ENCODE measurements at regions not wholly inside any gene's neighbourhood (a gene's known extent, or its start where the extent isn't known, plus 50 kb on each side); places are given as distances from the start of the nearest gene placed in this dataset.

DNA sequence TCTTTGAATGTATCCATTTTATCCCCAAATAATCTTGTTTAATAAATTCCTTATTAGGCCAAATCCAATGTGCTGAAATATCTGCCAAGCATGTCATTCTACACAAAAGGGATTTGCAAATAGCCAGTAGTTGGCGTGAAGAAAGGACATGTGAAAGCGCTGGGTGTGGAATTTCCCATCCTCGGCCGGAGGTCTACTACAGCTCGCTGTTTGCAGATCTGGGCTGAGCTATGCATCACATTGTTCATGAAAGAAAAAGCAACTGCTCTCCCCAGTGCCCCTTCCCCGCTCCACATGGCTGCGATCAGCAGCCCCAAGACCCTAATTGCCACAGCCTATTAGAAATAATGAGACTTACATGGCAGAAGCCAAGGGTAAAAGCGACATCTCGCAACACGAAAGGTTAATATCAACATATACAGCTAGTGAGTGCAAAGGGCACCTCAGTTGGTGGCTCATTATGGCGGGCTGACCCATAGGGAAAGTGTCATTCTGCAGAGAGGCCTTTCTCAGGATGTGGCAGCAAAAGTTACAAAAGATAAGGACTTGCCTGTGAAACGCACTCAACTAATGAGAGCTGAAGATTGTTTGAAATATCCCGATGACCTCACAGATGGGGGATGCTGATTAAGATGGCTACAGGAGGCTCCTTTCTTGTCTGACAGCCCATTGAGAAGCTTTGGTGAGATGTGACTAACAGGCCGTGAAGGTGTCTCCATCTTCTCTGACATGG is 126.9 kb upstream of the CYP1B1 start:
- no peak for DNase-seq

DNA sequence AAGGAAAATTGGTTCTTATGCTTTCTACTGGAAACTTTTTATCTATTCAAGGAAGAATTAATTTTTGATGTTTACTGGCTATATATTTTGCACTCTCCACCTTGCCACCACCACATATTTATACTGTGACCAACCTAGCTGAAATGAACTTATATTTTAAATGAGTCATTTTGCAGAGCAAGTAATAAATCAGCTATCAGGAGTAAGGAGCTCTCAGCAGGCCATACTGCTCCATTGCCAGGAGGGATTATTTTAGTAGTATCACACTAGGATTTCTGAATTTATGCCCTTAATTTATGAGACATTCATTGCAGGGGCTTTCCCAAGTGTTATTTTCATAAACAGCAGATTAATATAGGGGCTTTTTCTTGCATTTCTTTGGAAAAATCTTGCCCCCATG is 125.8 kb upstream of the CYP1B1 start:
- no peak for DNase-seq

DNA sequence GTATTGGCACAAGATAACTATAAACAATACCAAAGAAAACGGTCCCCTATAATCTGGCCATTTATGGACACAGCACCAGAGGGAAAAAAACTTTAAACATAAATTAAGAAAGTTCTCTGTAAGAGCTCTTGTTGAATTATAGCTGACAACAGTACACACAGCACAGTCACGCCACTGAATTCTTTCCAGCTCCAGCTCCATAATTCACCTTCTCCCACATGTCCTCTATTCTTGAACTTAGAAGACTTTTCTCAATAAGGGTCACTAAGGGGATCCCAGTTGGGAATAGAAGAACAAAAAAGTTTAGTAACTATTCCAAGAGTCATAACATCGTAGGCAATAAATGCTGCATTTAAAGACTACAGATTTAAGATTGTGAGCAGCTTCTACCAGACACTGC is 124.6 kb upstream of the CYP1B1 start:
- no peak for DNase-seq

DNA sequence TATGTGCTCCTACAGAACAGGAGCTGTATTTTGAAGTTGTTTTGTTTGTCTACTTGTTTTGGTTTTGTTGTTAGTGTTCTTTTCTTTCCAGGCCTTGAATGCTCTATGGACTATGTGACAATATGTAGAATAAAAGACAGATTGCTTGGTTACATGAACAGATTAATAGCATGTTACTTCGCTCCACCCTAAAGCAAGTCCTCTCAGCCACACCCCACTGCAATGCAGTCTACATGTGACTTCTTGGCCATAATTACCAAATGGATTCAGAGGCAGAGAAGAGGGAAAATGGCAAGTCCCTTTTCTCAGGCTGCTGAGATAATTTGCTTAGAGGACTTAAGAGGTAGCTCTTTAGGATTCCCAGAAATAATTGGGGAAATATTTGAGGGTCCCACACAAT is 123.2 kb upstream of the CYP1B1 start:
- DNase-seq = no peak

DNA sequence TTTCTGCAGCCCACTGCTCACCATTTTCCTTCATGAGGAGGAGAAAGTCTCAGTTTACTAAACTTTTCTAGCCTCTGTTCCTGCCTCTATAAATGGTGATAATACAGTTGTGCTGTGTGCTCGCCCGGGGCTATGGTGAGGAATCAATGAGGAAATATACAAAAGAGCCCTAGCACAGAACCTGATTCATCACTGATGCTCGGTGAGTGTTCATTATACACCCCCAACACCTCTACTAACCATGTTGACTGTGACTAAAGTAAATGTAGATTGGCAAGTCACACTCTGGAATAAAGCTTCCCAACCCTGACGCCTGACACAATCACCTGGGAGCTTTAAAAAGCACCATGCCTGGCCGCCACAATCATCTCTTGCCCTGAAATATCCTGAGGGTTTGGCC is 118.8 kb upstream of the CYP1B1 start:
- no peak for DNase-seq

DNA sequence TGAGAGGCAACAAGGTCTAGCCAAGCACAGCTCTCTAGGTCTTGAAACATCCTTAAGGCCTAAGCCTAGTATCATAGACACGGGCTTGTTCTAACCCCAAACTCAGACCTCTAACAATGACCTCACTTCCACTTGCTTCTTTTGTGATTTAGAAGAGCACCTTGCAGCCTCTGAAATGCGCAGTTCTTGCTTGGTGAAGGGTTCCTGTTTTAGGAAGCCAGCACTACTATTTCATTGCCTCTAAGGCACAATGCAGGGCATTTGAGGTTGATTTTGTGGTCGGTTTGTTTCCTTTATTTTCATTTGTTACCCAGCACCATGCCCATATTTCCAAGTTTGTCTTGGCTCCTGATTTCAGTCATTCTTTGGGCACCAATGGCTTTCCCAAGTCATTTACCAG is 117.0 kb upstream of the CYP1B1 start:
- DNase-seq = no peak

DNA sequence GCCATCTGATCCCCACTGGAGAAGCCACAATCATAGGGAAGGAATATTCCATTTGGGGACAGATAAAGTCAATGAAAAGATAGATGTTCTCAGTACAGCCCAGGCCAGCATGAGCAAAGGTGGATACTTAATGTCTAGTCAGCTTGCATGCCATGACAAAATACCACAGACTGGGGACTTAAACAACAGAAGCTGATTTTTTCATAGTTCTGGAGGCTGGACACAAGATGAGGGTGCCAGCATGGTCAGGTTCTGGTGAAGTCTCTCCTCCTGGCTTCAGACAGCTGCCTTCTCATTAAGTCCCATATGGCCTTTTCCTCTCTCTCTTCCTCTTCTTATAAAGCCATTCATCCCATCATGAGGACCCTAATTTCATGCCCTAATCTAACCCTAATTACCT is 116.1 kb upstream of the CYP1B1 start:
- no peak for DNase-seq

DNA sequence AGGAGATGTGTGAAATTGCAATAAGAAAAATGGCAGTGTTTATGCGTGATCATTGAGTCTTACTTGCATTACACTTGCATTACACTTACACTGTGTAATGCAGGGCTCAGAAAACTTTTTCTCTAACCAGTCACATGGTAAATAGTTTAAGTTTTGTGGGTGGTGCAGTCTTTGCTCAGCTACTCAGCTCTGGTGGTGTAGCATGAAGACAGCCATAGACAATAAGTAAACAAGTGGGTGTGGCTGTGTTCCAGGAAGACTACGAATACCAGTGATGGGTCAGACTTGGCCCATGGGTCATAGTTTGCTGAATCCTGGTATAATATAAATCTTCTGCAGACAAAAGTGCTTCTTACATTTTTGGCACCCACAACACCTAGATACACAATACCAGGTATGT is 115.6 kb upstream of the CYP1B1 start:
- no peak for DNase-seq

DNA sequence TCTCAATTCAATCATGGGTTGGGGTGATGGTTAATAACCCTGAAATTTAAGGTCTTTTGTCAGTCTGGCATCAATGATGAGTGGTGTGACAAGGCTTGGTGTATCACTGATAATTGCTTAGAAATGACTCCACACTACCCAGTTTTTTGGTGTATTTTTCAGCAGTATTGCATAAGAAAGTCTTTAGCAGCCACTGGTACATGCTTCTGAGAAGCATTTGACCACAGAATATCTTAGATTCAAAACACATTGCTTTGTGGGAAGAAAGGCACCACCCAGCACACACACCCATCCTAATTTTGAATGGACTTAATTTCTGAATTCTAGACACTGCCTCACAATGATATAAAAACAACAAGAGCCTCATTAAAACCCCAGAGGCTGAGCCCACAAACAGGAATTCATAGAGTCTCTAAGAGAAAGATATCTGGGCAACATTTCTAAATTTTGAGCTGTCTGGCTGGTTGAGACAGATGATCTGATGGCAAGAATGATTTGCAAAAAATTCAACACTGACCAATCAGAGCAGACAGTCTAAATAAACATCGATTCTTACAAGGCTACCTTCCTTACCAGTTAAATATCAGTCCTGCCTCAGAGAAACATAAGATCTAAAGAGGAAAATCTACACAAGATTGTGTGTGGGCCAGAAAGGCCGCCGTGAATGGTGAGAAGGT is 114.7 kb upstream of the CYP1B1 start:
- DNase-seq = no peak

DNA sequence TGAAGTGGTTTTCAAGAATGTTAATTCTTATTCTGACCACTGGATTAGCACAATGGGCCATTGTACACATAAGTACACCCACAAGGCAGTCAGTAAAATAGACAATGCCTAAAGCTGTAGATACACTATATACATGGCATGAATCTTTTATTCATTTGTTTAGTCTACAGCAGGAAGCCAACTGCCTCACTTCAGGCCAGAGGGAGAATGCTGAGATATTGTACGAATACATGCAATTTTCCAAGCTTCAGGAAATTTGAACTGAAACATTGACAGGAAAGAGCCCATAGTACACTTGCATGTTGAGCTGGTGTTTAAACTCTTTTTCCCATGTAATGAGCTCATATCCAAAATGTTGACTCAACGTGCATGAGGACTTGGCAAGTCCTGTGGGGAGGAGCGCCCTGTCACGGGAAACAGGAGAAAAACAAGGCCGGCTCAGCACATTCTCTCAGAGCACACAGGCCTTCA is 111.6 kb upstream of the CYP1B1 start:
- DNase-seq = no peak

DNA sequence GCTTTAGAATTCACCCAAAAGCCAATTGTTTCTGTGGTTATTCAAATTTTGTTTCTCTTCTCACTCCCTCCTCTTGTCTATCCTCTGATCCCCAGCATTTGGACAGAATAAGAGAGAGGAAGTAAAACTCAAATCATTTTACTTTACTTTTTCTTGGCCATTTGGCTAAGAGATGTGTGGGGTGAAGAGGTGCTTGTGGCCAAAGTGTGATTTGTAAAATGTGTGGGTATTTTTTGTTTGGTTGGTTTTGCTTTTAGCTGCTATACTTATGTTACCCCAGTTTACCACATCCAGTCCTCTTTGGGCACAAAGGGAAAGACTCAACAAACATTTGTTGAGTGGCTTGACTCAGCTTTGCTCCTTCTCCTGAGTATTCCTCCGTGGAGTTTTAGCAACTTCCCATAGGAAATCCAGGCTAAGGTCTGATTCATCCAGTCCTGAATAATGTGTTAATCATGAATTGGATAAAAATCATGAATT is 109.1 kb upstream of the CYP1B1 start:
- no peak for DNase-seq

DNA sequence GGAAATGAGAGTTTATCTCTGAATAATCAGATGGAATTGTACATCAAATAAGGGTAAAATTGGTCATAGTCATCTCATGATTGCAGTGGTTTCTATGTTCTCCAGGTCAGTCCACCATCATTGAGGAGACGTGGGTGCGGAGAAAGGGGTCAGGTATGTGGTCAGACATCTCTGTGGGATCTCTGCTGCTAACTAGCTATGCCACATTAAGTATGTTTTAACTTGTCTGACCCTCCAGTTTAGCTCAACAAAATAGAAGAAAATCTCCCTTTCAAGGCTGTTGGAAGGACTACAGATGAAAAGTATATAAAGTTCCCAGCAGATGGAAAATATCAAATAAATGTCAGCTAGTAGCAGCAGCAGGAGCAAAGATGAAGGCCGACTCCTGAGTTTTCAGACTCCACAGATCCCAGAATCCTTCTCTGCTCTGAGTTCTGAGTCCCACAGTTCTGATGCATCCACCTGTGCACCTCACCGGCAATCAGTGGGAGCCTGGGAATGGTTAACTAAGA is 106.6 kb upstream of the CYP1B1 start:
- DNase-seq = no peak

DNA sequence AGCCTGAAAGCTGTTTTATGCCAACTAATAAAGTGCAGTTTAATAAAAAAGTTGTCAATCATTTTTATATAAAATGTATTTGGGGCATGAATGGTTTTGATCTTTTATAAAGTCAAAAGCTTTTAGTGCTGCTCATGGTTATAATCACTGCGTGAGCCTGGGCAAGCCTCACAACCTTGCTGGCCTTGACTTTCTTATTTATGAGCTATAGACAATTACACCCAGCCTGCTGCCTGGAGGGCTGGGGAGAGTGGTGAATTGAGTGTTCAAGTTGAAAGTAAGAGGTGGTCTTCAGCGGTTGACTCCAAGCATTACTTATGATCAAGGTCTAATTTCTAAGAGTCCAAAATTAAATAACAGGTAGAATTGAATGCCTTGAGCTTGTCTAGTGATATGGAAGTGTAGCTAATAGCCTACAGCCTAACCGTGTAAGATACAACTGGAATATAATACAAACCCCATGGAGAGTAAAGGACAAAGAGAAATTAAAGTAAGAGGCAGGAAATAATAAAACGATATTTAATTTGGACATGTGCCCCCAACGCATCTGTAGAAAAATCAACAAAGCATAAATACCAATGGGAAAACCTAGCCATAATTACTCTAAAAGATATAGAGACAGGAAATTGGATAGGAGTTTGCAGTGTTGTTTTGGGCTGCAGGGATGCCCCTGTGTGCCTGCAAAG is 106.0 kb upstream of the CYP1B1 start:
- DNase-seq = no peak

DNA sequence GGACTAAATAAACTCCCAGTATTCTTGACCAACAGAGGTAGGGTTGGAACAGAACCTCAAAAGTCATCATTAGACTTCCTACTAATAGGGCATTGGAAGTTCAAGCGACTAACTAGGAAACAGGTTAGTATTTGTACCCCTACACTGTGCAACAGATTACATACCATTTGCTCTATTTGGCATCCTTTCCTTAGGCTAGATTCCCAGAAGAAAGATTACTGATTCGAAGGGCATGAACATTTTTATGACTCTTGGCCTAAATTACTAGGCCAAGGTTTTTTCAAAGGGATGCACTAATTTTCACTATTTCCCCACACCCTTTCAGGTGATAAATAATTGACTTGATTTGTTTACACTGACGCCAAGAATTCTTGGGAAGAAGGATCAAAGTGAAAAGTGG is 104.8 kb upstream of the CYP1B1 start:
- no peak for DNase-seq

DNA sequence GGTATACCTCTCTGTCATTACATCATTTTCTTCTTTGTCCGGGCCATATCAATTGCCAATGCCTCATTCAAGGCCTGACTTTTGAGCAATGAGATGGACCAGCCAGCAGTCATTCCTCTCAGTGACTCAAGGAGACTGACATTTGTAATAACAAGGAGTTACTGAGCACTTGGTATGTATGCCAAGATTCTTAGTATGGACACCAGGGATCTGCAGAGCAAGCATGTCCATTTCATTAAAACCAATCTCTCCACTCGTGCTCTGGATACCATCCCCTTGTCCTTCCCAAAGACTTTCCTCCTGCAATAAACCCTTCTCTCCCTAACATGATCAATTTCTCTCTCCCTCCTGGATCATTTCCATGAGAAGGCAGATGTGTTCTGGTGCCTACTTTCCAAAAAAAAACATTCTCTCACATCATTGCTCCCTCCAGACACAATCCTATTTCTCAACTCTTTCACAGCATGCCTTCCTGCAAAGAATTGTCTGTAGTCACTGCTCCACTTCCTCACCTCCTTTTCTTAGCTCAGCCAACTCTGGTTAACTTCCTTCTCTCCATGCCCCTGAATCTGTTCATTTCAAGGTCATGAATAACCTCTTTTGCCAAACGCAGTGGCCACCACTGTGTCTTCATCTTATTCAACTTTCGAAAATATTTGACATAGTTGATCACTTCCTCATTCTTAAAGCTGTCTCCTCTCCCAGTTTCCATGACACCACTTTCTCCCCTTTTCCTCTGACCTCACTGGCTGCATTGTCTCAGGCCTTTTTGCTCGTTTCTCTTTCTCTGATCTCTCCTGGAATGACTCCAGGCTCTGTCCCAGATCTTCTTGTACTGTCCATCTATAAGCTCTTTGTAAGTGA is 102.8 kb upstream of the CYP1B1 start:
- DNase-seq = no peak

DNA sequence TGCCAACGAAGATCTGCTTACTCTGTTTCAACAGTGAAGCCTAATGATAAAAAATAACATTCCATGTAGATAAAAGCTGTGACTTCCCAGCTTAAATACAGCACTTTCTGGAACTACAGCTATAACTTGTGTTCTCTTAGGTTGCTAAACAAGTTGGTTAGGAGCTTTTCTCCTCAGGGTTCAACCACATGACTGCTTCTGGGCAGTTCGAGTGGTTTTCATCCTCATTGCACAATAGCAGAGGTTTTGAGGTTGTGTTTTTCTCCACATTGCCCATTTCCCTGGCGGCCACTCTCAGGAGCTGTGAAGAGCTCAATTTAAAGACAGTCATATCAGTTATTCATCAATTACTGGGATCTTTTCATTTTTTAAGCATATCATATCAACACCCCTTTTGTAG is 102.2 kb upstream of the CYP1B1 start:
- DNase-seq = no peak

DNA sequence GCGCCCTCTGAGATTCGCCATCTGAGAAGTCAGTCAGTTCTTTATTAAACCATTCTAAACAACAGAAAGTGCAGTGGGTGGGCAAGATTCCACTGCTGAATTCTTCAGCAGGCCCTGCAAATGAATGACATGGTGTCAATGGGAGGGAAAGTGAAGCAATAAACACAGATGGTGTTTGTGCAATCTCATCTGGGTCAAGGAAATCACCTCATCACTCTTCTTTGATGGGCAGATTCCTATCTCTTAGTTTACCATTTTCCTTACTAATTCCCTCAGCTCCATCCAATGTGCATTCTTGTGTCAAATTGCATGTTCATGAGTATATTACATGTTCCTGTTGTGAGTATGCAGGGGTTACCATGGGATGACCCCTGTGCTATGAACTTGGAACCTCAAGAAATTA is 100.7 kb upstream of the CYP1B1 start:
- DNase-seq = no peak

DNA sequence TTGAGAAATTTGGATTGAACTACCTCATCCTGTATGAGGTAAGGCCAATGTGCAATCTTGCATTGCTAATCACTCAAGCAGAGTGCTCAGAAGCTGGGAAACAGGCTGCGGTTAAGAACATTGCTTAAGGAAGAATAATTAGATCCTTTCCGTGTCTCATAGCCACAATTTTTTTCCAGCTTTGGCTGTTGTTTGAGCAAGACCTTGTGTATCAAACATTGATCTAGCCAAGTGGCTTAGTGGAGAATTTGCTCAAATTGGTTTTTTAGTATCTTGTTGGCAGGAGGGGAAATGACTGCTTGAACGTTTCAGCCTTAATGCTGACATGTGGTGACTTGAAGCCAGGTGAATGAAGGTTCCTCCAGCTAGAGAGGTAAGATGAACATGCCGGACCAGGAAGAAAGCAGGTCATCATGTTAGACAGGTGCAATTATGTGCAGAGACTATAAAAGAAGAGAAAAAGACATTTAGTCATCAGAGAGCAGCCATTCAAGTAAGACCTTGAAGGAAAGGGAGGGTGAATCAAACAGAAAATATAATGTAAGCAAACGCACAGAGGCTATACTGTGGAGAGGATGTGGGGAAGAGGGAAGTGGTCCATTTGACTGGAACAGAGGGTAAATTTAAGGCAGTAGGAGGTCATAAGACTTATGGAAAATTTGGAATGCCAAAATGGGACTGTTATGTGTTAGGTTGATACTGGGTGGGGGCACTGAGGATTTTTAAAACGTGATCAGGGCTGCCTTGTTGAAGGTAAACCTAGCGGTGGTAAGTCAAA is 98.9 kb upstream of the CYP1B1 start:
- no peak for DNase-seq

DNA sequence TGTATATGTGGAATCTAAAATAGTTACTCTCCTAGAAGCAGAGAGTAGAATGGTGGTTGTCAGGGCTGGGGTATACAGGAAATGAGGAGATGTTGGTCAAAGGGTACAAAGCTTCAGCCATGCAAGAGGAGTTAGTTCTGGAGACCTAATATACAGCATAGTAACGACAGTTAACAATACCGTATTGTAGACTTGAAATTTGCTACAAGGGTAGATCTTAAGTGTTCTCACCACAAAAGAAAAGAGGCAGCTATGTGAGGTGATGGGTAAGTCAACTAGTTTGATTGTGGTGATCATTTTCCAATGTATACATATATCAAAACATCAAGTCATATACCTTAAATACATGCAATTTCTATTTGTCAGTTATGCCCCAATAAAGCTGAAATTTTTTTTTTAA is 98.2 kb upstream of the CYP1B1 start:
- DNase-seq = no peak

DNA sequence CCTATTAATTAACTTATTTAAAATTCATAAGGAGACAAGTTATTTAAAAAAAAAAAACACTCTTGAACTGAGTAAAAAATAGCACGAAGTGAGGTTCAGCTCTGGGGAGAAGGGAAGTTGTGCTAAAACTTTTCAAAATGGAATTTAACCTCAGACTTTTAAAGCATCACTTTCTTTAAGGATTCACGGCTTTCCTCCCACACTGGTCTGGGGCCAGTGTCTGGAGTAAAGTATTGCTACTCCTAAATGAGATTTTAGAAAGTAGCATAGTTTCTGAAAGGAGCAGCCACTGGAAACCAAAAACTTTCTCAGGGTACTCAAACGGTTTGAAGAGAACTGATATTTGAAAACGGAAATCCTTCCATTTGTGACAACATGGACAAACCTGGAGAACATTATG is 97.7 kb upstream of the CYP1B1 start:
- no peak for DNase-seq

DNA sequence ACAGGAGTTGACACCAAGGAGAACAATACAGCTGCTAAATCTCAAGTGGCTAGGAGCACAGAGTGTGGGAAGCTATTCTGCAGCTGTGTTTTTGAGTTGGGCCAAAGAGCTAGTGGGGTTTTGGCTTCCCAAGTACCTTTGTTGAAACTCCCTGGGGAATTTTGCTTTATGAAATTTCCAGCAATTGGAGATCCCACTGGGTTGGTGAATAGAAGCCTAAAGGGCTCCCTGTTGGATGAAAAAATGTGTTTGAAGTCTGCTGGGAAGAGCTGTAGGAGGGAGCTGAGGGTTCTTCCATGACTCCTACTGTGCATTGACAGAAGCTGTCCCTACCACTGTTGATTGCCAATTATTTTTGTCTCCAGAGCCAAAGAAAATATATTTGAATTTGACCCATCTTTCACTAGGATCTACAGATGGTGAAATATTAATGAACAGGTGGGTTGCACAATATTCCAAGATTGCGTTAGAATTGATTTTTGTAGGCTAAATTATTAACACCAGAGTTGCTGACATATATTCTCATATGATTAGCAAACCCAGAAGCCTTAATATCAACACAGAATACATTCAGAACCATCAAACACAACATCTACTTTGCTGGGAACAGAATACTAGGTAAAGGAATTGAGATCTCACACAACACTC is 95.4 kb upstream of the CYP1B1 start:
- DNase-seq = no peak

DNA sequence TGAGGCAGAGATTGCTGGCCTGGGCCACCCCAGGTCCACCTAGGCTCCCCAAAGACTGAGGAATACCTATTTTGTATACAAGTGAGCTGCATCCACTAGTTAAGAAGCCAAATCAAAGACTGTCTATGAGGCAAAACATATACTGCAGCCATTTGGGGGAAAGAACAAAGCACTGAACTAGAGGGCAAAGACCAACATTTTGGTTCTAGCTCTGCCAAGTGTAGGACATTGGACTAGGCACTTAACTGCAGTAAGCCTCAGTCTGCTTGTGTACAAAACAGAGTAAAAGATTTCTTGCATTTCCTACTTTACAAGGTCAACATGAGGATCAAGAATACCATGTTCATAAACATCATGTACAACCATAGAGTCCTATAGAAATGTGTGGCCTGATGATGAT is 94.8 kb upstream of the CYP1B1 start:
- no peak for DNase-seq

Measured in activated T-cell treated with anti-CD3 and anti-CD28 coated beads, Interleukin-2, amount 50 U/mL, for 48 hours (primary cell).